ENCODE measurements at regions not wholly inside any gene's neighbourhood (a gene's known extent, or its start where the extent isn't known, plus 50 kb on each side); places are given as distances from the start of the nearest gene placed in this dataset.

DNA sequence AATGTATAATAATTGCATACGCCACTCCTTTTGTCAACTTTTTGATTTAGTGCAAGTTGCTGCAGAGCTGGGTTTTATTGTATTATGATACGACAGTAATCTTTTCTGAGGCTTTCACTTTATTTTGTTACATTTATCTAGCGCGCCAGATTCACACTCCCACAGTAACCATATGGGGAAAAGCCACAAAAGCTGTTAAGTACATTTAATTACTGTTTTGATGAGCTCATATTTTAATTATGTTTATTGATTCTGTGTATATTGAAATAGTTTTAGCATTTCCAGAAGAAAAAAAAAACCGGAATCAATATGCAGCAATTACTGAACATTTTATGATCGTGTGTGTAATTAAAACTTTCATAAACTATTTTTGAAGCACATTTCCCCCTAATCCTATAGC lies 118.5 kb downstream of the RAB11FIP2 start:
- H3K4me3 ChIP-seq (ENCODE audit: low read depth, low read length), result no peak overlapping the region
- no peak for DNase-seq (ENCODE audit: low read depth, low spot score)
- POLR2A ChIA-PET, result no interaction called here
- TF ChIP-seq, protein P1, sequence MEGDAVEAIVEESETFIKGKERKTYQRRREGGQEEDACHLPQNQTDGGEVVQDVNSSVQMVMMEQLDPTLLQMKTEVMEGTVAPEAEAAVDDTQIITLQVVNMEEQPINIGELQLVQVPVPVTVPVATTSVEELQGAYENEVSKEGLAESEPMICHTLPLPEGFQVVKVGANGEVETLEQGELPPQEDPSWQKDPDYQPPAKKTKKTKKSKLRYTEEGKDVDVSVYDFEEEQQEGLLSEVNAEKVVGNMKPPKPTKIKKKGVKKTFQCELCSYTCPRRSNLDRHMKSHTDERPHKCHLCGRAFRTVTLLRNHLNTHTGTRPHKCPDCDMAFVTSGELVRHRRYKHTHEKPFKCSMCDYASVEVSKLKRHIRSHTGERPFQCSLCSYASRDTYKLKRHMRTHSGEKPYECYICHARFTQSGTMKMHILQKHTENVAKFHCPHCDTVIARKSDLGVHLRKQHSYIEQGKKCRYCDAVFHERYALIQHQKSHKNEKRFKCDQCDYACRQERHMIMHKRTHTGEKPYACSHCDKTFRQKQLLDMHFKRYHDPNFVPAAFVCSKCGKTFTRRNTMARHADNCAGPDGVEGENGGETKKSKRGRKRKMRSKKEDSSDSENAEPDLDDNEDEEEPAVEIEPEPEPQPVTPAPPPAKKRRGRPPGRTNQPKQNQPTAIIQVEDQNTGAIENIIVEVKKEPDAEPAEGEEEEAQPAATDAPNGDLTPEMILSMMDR (IDR thresholded peaks at IDR 0.05; ENCODE audit: insufficient read depth, low read length, missing control alignments), result no peak
- CTCF ChIA-PET, result no interaction called here

DNA sequence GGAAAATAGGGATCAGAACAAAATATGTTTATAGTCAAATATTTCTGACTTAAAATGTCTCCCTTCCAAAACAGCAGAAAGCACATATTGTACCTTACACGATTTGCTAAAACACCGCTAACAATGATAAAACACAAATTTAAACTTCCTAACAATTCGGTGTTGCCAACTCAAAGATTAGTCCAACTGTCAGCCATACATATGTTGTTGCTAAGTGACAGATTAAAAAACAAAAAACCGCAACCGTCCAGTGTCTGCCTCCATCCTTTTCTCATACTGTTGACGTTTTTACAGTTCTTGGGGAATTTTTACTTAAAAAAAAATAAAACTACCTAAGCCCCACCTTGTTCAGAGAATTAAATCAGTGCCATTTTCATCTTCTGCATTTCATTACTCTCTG lies 118.0 kb downstream of the RAB11FIP2 start:
- TF ChIP-seq, protein P1 (IDR thresholded peaks at IDR 0.05; ENCODE audit: insufficient read depth, low read length, missing control alignments), result no peak
- POLR2A ChIA-PET, result no interaction called here
- DNase-seq (ENCODE audit: low read depth, low spot score), result no peak
- H3K4me3 ChIP-seq (ENCODE audit: low read depth, low read length), result no peak overlapping the region
- CTCF ChIA-PET, result no interaction called here

DNA sequence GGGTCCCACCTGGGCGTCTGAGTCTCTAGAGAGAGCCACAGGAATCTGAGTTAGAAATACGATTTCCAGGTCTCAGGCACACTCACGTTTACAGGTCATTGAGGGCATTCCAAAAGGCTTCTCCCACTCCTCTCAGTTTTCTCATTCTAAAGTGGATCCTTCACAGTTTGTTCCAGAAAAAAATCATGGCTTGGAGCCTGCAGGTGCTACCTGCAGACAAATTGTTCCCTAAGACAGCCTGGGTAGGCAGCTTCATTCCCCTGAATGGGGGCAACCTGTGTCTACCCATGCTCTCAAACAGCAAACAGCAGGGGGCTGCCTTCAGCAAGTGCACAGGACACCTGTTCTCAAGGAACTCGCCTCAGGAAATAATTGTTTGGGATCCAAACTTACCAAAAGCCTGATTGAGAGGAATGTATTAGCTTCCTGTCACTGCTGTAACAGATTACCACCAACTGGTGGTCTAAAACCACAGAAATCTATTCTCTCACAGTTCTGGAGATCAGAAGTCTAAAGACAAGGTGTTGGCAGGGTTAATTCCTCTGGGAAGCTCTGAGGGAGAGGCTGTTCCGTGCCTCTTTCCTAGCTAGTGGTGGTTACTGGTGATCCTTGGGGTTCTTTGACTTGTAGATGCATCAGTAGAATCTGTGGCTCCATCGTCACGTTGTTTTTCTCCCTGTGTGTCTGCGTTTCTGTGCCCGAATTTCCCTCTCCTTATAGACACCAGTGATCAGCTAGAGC lies 117.2 kb downstream of the RAB11FIP2 start:
- CTCF ChIA-PET, result no interaction called here

DNA sequence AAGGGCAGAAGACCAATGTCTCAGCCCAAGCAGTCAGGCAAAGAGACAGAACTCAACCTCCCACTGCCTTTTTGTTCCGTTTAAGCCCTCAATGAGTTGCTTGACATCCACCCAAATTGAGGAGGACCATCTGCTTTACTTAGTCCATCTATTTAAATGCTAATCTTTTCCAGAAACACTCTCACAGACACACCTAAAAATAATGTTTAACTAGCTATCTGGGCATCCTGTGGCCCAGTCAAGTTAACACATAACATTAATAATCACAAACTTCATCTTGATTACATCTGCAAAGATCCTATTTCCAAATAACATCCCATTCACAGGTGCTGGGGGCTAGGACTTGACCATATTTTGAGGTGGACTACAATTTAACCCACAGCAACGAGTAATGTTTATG lies 115.7 kb downstream of the RAB11FIP2 start:
- H3K4me3 ChIP-seq (ENCODE audit: low read depth, low read length), result no peak overlapping the region
- ChIA-PET CTCF (no interaction called here), POLR2A (no interaction called here)
- no peak for DNase-seq (ENCODE audit: low read depth, low spot score)
- TF ChIP-seq, protein P1 (IDR thresholded peaks at IDR 0.05; ENCODE audit: insufficient read depth, low read length, missing control alignments), result no peak

More for the DNA sequence above, 117.2 kb downstream of the RAB11FIP2 start:
- DNase-seq (ENCODE audit: low read depth, low spot score), result no peak
- TF ChIP-seq, protein P1 (IDR thresholded peaks at IDR 0.05; ENCODE audit: insufficient read depth, low read length, missing control alignments), result no peak
- H3K4me3 ChIP-seq (ENCODE audit: low read depth, low read length), result no peak overlapping the region
- POLR2A ChIA-PET, result no interaction called here

DNA sequence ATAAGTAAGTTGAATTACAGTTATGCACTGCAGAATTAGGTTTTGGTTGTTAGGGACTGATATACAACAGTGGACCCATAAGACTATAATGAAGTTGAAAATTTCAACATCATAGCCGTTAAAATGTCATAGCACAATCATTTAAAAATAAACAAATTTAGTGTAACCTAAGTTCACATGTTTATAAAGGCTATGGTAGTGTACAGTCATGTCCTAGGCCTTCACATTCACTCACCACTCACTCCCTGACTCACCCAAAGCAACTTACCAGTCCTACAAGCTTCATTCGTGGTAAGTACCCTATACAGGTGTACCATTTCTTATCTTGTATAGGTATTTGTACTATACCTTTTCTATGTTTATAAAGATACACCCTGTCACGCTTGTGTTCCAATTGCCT lies 113.7 kb downstream of the RAB11FIP2 start:
- CTCF ChIA-PET, result no interaction called here
- no peak overlapping the region for H3K4me3 ChIP-seq (ENCODE audit: low read depth, low read length)
- POLR2A ChIA-PET, result no interaction called here
- TF ChIP-seq, protein P1 (IDR thresholded peaks at IDR 0.05; ENCODE audit: insufficient read depth, low read length, missing control alignments), result no peak
- DNase-seq (ENCODE audit: low read depth, low spot score), result peak; percentile 7

DNA sequence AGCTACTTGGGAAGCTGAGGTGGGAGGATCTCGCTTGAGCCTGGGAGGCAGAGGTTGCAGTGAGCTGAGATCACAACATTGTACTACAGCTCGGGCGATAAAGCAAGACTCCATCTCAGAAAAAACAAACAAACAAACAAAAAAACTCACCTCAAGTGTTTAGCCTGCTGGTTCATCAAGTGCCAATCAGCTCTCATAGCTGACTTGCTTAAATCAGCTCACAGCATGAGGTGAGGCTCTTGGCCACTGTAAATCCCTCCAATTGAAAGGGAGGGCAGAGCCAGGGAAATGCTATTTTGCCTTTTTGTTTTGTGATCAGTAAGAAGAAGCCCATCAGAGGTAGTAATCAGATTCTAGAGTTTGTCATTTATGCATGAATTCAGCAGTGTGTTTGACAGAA lies 112.3 kb downstream of the RAB11FIP2 start:
- DNase-seq (ENCODE audit: low read depth, low spot score), result no peak
- ChIA-PET POLR2A (no interaction called here), CTCF (no interaction called here)
- no peak overlapping the region for H3K4me3 ChIP-seq (ENCODE audit: low read depth, low read length)
- TF ChIP-seq, protein P1 (IDR thresholded peaks at IDR 0.05; ENCODE audit: insufficient read depth, low read length, missing control alignments), result no peak

All from AG04449 (cell line).